ENCODE measurements at regions not wholly inside any gene's neighbourhood (a gene's known extent, or its start where the extent isn't known, plus 50 kb on each side); places are given as distances from the start of the nearest gene placed in this dataset.
"Not testable (repeated sequence)": the region's sequence is repeated elsewhere in the genome, so short reads cannot be mapped to it uniquely, and the experiment has no call there.

DNA sequence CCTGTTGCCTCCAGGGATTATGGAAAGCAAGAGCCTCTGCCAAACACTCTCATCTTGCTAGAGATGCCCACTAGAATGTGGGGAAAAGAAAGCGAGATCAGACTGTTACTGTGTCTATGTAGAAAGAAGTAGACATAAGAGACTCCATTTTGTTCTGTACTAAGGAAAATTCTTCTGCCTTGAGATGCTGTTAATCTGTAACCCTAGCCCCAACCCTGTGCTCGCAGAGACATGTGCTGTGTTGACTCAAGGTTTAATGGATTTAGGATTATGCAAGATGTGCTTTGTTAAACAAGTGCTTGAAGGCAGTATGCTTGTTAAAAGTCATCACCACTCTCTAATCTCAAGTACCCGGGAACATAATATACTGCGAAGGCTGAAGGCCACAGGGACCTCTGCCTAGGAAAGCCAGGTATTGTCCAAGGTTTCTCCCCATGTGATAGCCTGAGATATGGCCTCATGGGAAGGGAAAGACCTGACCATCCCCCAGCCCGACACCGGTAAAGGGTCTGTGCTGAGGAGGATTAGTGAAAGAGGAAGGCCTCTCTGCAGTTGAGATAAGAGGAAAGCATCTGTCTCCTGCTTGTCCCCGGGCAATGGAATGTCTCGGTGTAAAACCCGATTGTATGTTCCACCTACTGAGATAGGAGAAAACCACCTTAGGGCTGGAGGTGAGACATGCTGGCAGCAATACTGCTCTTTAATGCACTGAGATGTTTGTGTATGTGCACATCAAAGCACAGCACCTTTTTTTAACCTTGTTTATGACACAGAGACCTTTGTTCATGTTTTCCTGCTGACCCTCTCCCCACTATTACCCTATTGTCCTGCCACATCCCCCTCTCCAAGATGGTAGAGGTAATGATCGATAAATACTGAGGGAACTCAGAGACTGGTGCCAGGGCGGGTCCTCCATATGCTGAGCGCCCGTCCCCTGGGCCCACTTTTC lies 75.1 kb upstream of the CCDC180 start:
- ATAC-seq; POLR2A ChIA-PET; DNase-seq; intact Hi-C loops (cut with micrococcal nuclease); H3K9me3 ChIP-seq (ENCODE audit: control insufficient read depth in 2 of 3, low read length in 3 of 3); H3K27me3 ChIP-seq (ENCODE audit: control insufficient read depth in 2 of 2, insufficient read depth in 2 of 2, low read length in 2 of 2); CTCF ChIA-PET; H3K27ac Mint-ChIP-seq; H3K4me3 ChIP-seq (ENCODE audit: low read length); H3K27ac ChIP-seq (ENCODE audit: low read depth, low read length); H3K4me1 Mint-ChIP-seq; H3K4me3 Mint-ChIP-seq; H3K4me1 ChIP-seq (ENCODE audit: control insufficient read depth in 2 of 2, insufficient read depth in 2 of 2, low read length in 2 of 2); H3K36me3 ChIP-seq (ENCODE audit: control insufficient read depth in 2 of 3, insufficient read depth in 3 of 3, low read length in 3 of 3): not testable (repeated sequence)
- Mint-ChIP-seq H3K9me3 (peaks cover 0 to 10% (median 0%) of the 10 kb centered on the region in 11 donors), H3K27me3 (peaks cover 0 to 19% (median 0%) of the 10 kb centered on the region in 5 donors), H3K36me3 (peaks cover 0 to 19% (median 6%) of the 10 kb centered on the region in 5 donors)

GRCh38 chr9:97222393-97222792 lies 85.1 kb upstream of the CCDC180 start:
- H3K36me3 ChIP-seq (ENCODE audit: control insufficient read depth in 2 of 3, insufficient read depth in 3 of 3, low read length in 3 of 3); DNase-seq; H3K27me3 ChIP-seq (ENCODE audit: control insufficient read depth in 2 of 2, insufficient read depth in 2 of 2, low read length in 2 of 2); H3K27ac Mint-ChIP-seq; H3K9me3 Mint-ChIP-seq; H3K9me3 ChIP-seq (ENCODE audit: control insufficient read depth in 2 of 3, low read length in 3 of 3); H3K36me3 Mint-ChIP-seq; CTCF ChIA-PET; H3K4me3 ChIP-seq (ENCODE audit: low read length); H3K27ac ChIP-seq (ENCODE audit: low read depth, low read length); ATAC-seq; H3K4me1 ChIP-seq (ENCODE audit: control insufficient read depth in 2 of 2, insufficient read depth in 2 of 2, low read length in 2 of 2): not testable (repeated sequence)
- Mint-ChIP-seq H3K4me3 (peak overlapping the region in 6 of 10 donors; percentile 4 to 84 (median 48)), H3K27me3 (peaks cover 46 to 67% (median 52%) of the 10 kb centered on the region in 5 donors), H3K4me1 (peaks cover 4 to 11% (median 6%) of the 10 kb centered on the region in 7 donors)
- POLR2A ChIA-PET = interaction anchor here (1.3 kb wide), 1 partner anchor 16 kb away, joined by 5 read pairs; no protein-coding TSS in a partner anchor
- intact Hi-C loops (cut with micrococcal nuclease) = loop anchor here in 1 of 2 donors (5.0 kb wide), 1 partner anchor 365 kb away; no protein-coding TSS in a partner anchor

DNA sequence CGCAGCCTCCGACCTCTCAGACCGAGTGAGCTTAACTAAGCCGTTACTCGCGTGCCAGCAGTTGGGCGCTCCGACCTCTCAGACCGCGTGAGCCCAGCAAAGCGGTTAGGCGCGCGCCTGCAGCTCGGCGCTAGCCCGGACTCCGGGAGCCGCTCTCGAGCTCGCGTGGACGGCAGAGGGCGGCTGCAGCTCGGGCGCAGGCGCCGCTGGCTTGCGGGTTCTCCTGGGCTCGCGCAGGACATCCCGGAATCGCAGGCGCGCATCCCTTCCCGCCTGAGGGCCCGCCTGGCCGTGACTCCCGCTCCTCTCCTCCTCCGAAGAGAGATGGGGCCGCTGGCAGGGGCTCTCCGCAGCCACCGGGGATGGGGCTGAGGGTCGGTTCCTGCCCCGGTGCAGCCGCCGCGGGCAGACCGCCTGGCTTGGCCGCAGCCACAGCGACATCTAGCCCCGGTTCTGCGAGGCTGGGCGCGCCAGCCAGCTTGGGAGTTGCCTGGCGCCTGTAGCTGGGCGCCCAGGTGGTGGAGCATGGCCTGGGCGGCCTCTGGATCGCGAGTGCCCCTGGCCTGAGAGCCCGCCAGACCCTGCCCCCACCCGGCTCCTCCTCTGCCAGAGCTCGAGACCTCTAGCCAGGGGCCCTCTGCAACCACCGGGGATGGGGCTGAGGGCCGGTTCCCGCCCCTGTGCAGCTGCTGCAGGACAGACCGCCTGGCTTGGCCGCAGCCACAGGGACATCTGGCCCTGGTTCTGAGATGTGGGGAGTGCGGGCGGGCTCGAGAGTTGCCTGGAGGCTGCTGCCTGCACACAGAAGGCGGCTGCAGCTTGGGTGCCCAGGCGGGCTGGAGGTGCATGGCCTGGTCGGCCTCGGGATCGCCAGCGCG lies 85.7 kb upstream of the CCDC180 start:
- H3K27me3 ChIP-seq (ENCODE audit: control insufficient read depth in 2 of 2, insufficient read depth in 2 of 2, low read length in 2 of 2); H3K27ac Mint-ChIP-seq; H3K4me1 ChIP-seq (ENCODE audit: control insufficient read depth in 2 of 2, insufficient read depth in 2 of 2, low read length in 2 of 2); H3K36me3 Mint-ChIP-seq; H3K9me3 Mint-ChIP-seq; H3K9me3 ChIP-seq (ENCODE audit: control insufficient read depth in 2 of 3, low read length in 3 of 3); H3K36me3 ChIP-seq (ENCODE audit: control insufficient read depth in 2 of 3, insufficient read depth in 3 of 3, low read length in 3 of 3); H3K27ac ChIP-seq (ENCODE audit: low read depth, low read length); CTCF ChIA-PET: not testable (repeated sequence)
- Mint-ChIP-seq H3K27me3 (peaks cover 46 to 67% (median 52%) of the 10 kb centered on the region in 5 donors), H3K4me1 (peaks cover 4 to 11% (median 6%) of the 10 kb centered on the region in 7 donors), H3K4me3 (peak overlapping the region; percentile 78 to 89 (median 83))
- POLR2A ChIA-PET = interaction anchor here (1.3 kb wide), 1 partner anchor 17 kb away, joined by 5 read pairs; no protein-coding TSS in a partner anchor
- intact Hi-C loops (cut with micrococcal nuclease) = loop anchor here (2.0 to 5.0 kb wide), 3 partner anchors 17 to 364 kb away; no protein-coding TSS in a partner anchor
- ATAC-seq (peak; percentile 96), DNase-seq (peak; percentile 37 to 67 (median 66))
- H3K4me3 ChIP-seq (ENCODE audit: low read length) = peak overlapping the region; percentile 46

GRCh38 chr9:97220894-97221477 lies 86.5 kb upstream of the CCDC180 start:
- Mint-ChIP-seq H3K4me1 (peaks cover 4 to 11% (median 6%) of the 10 kb centered on the region in 7 donors), H3K36me3 (no peaks in the 10 kb centered on the region), H3K9me3 (no peaks in the 10 kb centered on the region), H3K27me3 (peaks cover 46 to 69% (median 52%) of the 10 kb centered on the region in 5 donors), H3K27ac (no peak overlapping the region), H3K4me3 (peak overlapping the region; percentile 78 to 89 (median 83))
- CTCF ChIA-PET = no interaction called here
- no peaks in the 10 kb centered on the region for H3K4me1 ChIP-seq (ENCODE audit: control insufficient read depth in 2 of 2, insufficient read depth in 2 of 2, low read length in 2 of 2)
- H3K9me3 ChIP-seq (ENCODE audit: control insufficient read depth in 2 of 3, low read length in 3 of 3) = no peaks in the 10 kb centered on the region
- intact Hi-C loops (cut with micrococcal nuclease) = loop anchor here (2.0 to 5.0 kb wide), 3 partner anchors 18 to 364 kb away; no protein-coding TSS in a partner anchor
- H3K36me3 ChIP-seq (ENCODE audit: control insufficient read depth in 2 of 3, insufficient read depth in 3 of 3, low read length in 3 of 3) = no peaks in the 10 kb centered on the region
- ATAC-seq (peak; percentile 38), DNase-seq (no peak)
- peak overlapping the region; percentile 46 for H3K4me3 ChIP-seq (ENCODE audit: low read length)
- peaks cover 4 to 5% of the 10 kb centered on the region in 2 donors for H3K27me3 ChIP-seq (ENCODE audit: control insufficient read depth in 2 of 2, insufficient read depth in 2 of 2, low read length in 2 of 2)
- POLR2A ChIA-PET = interaction anchor here (1.3 kb wide), 1 partner anchor 17 kb away, joined by 5 read pairs; no protein-coding TSS in a partner anchor
- no peak overlapping the region for H3K27ac ChIP-seq (ENCODE audit: low read depth, low read length)

- H3K27ac Mint-ChIP-seq; H3K36me3 Mint-ChIP-seq; H3K9me3 ChIP-seq (ENCODE audit: control insufficient read depth in 2 of 3, low read length in 3 of 3); CTCF ChIA-PET; H3K4me3 ChIP-seq (ENCODE audit: low read length); H3K36me3 ChIP-seq (ENCODE audit: control insufficient read depth in 2 of 3, insufficient read depth in 3 of 3, low read length in 3 of 3); H3K9me3 Mint-ChIP-seq; H3K4me1 ChIP-seq (ENCODE audit: control insufficient read depth in 2 of 2, insufficient read depth in 2 of 2, low read length in 2 of 2); ATAC-seq; H3K27me3 ChIP-seq (ENCODE audit: control insufficient read depth in 2 of 2, insufficient read depth in 2 of 2, low read length in 2 of 2); POLR2A ChIA-PET; DNase-seq; H3K27ac ChIP-seq (ENCODE audit: low read depth, low read length): not testable (repeated sequence)
- Mint-ChIP-seq H3K4me3 (peak overlapping the region in 5 of 10 donors; percentile 16 to 89 (median 84)), H3K27me3 (peaks cover 45 to 69% (median 52%) of the 10 kb centered on the region in 5 donors), H3K4me1 (peaks cover 4 to 11% (median 6%) of the 10 kb centered on the region in 7 donors)
- intact Hi-C loops (cut with micrococcal nuclease) = loop anchor here (2.0 to 5.0 kb wide), 3 partner anchors 18 to 363 kb away; no protein-coding TSS in a partner anchor
Measured at GRCh38 chr9:97220396-97220795, 87.1 kb upstream of the CCDC180 start.
